ENCODE measurements at regions not wholly inside any gene's neighbourhood (a gene's known extent, or its start where the extent isn't known, plus 50 kb on each side); places are given as distances from the start of the nearest gene placed in this dataset.

GRCh38 chr2:30358842-30359241 lies 88.2 kb upstream of the LCLAT1 start:
- no peaks in the 10 kb centered on the region for H3F3A ChIP-seq (ENCODE audit: low read depth)
- no peaks in the 10 kb centered on the region for H3K4me1 ChIP-seq (ENCODE audit: insufficient read depth, low read length, poor library complexity, severe bottlenecking)
- no peaks in the 10 kb centered on the region for H3K27me3 ChIP-seq (ENCODE audit: insufficient read depth, low read length, poor library complexity, severe bottlenecking)
- H3K79me2 ChIP-seq (ENCODE audit: insufficient read depth, low read length): no peaks in the 10 kb centered on the region
- H3K9me2 ChIP-seq (replicated peaks; ENCODE audit: low read depth, low read length): no peaks in the 10 kb centered on the region
- no peak overlapping the region for H3K4me2 ChIP-seq (ENCODE audit: low read depth, low read length, poor library complexity, severe bottlenecking)
- H3K36me3 ChIP-seq (ENCODE audit: insufficient read depth, low read length): no peaks in the 10 kb centered on the region
- no peak overlapping the region for H3K4me3 ChIP-seq (ENCODE audit: low read length, poor library complexity, severe bottlenecking)
- no peaks in the 10 kb centered on the region for H4K20me1 ChIP-seq (ENCODE audit: insufficient read depth, low read length, poor library complexity, severe bottlenecking)
- H3K9me3 ChIP-seq (ENCODE audit: insufficient read depth, low read depth, low read length): no peaks in the 10 kb centered on the region
- H3K9ac ChIP-seq (ENCODE audit: low read depth, low read length, poor library complexity, severe bottlenecking): no peak overlapping the region
- no peak overlapping the region for H2AFZ ChIP-seq (ENCODE audit: low read length)
- no peak for TF ChIP-seq EZH2phosphoT487 (IDR thresholded peaks at IDR 0.05; ENCODE audit: borderline replicate concordance)
- no peak for TF ChIP-seq CTCF (conservative IDR thresholded peaks at IDR 0.05; ENCODE audit: low read length)

- Histone ChIP-seq H3K4me1 (ENCODE audit: insufficient read depth, low read length, poor library complexity, severe bottlenecking) (no peaks in the 10 kb centered on the region), H3K79me2 (ENCODE audit: insufficient read depth, low read length) (no peaks in the 10 kb centered on the region), H3K4me2 (ENCODE audit: low read depth, low read length, poor library complexity, severe bottlenecking) (no peak overlapping the region), H4K20me1 (ENCODE audit: insufficient read depth, low read length, poor library complexity, severe bottlenecking) (no peaks in the 10 kb centered on the region), H3K9me3 (ENCODE audit: insufficient read depth, low read depth, low read length) (no peaks in the 10 kb centered on the region), H2AFZ (ENCODE audit: low read length) (no peak overlapping the region), H3K9ac (ENCODE audit: low read depth, low read length, poor library complexity, severe bottlenecking) (no peak overlapping the region), H3F3A (ENCODE audit: low read depth) (no peaks in the 10 kb centered on the region), H3K27me3 (ENCODE audit: insufficient read depth, low read length, poor library complexity, severe bottlenecking) (no peaks in the 10 kb centered on the region), H3K4me3 (ENCODE audit: low read length, poor library complexity, severe bottlenecking) (no peak overlapping the region), H3K9me2 (replicated peaks; ENCODE audit: low read depth, low read length) (no peaks in the 10 kb centered on the region), H3K36me3 (ENCODE audit: insufficient read depth, low read length) (no peaks in the 10 kb centered on the region)
- TF ChIP-seq CTCF (conservative IDR thresholded peaks at IDR 0.05; ENCODE audit: low read length) (no peak), EZH2phosphoT487 (IDR thresholded peaks at IDR 0.05; ENCODE audit: borderline replicate concordance) (no peak)
Observed at GRCh38 chr2:30359644-30360167, 87.3 kb upstream of the LCLAT1 start.

- Histone ChIP-seq H3K9ac (ENCODE audit: low read depth, low read length, poor library complexity, severe bottlenecking) (no peak overlapping the region), H3K36me3 (ENCODE audit: insufficient read depth, low read length) (no peaks in the 10 kb centered on the region), H3K9me2 (replicated peaks; ENCODE audit: low read depth, low read length) (no peaks in the 10 kb centered on the region), H2AFZ (ENCODE audit: low read length) (no peak overlapping the region), H4K20me1 (ENCODE audit: insufficient read depth, low read length, poor library complexity, severe bottlenecking) (no peaks in the 10 kb centered on the region), H3F3A (ENCODE audit: low read depth) (no peaks in the 10 kb centered on the region), H3K4me1 (ENCODE audit: insufficient read depth, low read length, poor library complexity, severe bottlenecking) (no peaks in the 10 kb centered on the region), H3K79me2 (ENCODE audit: insufficient read depth, low read length) (no peaks in the 10 kb centered on the region), H3K4me2 (ENCODE audit: low read depth, low read length, poor library complexity, severe bottlenecking) (no peak overlapping the region), H3K27me3 (ENCODE audit: insufficient read depth, low read length, poor library complexity, severe bottlenecking) (no peaks in the 10 kb centered on the region), H3K9me3 (ENCODE audit: insufficient read depth, low read depth, low read length) (no peaks in the 10 kb centered on the region), H3K4me3 (ENCODE audit: low read length, poor library complexity, severe bottlenecking) (no peak overlapping the region)
- TF ChIP-seq EZH2phosphoT487 (IDR thresholded peaks at IDR 0.05; ENCODE audit: borderline replicate concordance) (no peak), CTCF (conservative IDR thresholded peaks at IDR 0.05; ENCODE audit: low read length) (no peak)
Observed at GRCh38 chr2:30361751-30362394, 85.2 kb upstream of the LCLAT1 start.

All from Loucy (cell line).